HL-60 (cell line): ENCODE measurements at regions not wholly inside any gene's neighbourhood (a gene's known extent, or its start where the extent isn't known, plus 50 kb on each side); places are given as distances from the start of the nearest gene placed in this dataset.

ENCODE experiments used
- CTCF ChIP-seq: IDR thresholded peaks from one replicate; pipeline ENCODE4 v1.5.1; 2011; ENCODE audit warnings: low read length, control low read depth, inconsistent platforms; ENCODE audit not compliant: insufficient read depth
- GABPA ChIP-seq: IDR thresholded peaks from 2 replicates; pipeline ENCODE4 v1.6.1; 2012; ENCODE audit warnings: low read depth
- POLR2AphosphoS5 ChIP-seq: IDR thresholded peaks from 2 replicates; pipeline ENCODE4 v1.6.1; 2012; ENCODE audit warnings: low read depth
- REST ChIP-seq: IDR thresholded peaks from 2 replicates; pipeline ENCODE4 v1.6.1; 2012; ENCODE audit warnings: low read depth; ENCODE audit not compliant: insufficient replicate concordance

- no peak for TF ChIP-seq CTCF
- no peak for TF ChIP-seq REST
- TF ChIP-seq POLR2AphosphoS5 = no peak
- TF ChIP-seq GABPA = no peak
Observed at GRCh38 chr15:66855041-66855440, 153.0 kb downstream of the SMAD6 start.
